ENCODE measurements at regions not wholly inside any gene's neighbourhood (a gene's known extent, or its start where the extent isn't known, plus 50 kb on each side); places are given as distances from the start of the nearest gene placed in this dataset.

- TF ChIP-seq CTCF (IDR thresholded peaks at IDR 0.05) (no peak), POLR2A (IDR thresholded peaks at IDR 0.05) (no peak)
Observed at GRCh38 chr20:10856237-10857015, 182.6 kb upstream of the JAG1 start.
